ENCODE measurements at regions not wholly inside any gene's neighbourhood (a gene's known extent, or its start where the extent isn't known, plus 50 kb on each side); places are given as distances from the start of the nearest gene placed in this dataset.

DNA sequence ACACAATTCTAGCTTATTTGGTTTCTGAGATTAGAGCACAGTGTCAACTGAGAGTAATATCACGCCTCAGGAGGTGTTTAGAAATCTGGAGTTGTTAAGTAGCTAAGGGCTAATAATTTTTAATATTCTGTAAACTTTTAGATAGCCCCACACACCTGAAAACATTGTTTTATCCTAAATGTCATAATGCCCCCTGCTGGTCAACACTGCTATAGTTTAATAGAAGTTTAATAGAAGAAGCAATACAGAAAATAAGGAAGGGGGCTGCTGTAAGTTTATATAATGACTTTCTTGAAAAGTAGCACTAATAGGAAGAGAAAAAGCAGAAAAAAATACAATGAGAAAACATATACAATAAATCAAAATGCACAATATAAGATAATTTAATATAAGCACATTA lies 516.4 kb upstream of the PCDH11Y start:
- peak; percentile 15 for DNase-seq

Measured in dermis blood vessel endothelial cell (primary cell).